ENCODE measurements at regions not wholly inside any gene's neighbourhood (a gene's known extent, or its start where the extent isn't known, plus 50 kb on each side); places are given as distances from the start of the nearest gene placed in this dataset.
"Not testable (repeated sequence)": the region's sequence is repeated elsewhere in the genome, so short reads cannot be mapped to it uniquely, and the experiment has no call there.

GRCh38 chr2:176574484-176575236 lies 305.4 kb downstream of the MTX2 start:
- intact Hi-C loops (cut with DNase I), result no loop called here
- H3K4me3 ChIP-seq, result no peak overlapping the region
- no peaks in the 10 kb centered on the region for H3K4me1 ChIP-seq
- no peak for DNase-seq
- H3K27ac ChIP-seq, result no peak overlapping the region
- no peak for TF ChIP-seq CTCF (IDR thresholded peaks at IDR 0.05)
- H3K9me3 ChIP-seq, result no peaks in the 10 kb centered on the region
- H3K36me3 ChIP-seq, result no peaks in the 10 kb centered on the region
- peaks cover 0 to 21% of the 10 kb centered on the region in 2 donors for H3K27me3 ChIP-seq
- ATAC-seq, result no peak

GRCh38 chr2:176575237-176575744 lies 306.0 kb downstream of the MTX2 start:
- DNase-seq (no peak), ATAC-seq (no peak)
- intact Hi-C loops (cut with DNase I), result no loop called here
- no peak overlapping the region for H3K27ac ChIP-seq
- no peaks in the 10 kb centered on the region for H3K36me3 ChIP-seq
- no peaks in the 10 kb centered on the region for H3K9me3 ChIP-seq
- H3K4me1 ChIP-seq, result no peaks in the 10 kb centered on the region
- peaks cover 0 to 17% of the 10 kb centered on the region in 2 donors for H3K27me3 ChIP-seq
- TF ChIP-seq CTCF (IDR thresholded peaks at IDR 0.05), result no peak
- no peak overlapping the region for H3K4me3 ChIP-seq

- no peak for ATAC-seq
- DNase-seq, result no peak
- H3K36me3 ChIP-seq, result no peaks in the 10 kb centered on the region
- no peak overlapping the region for H3K4me3 ChIP-seq
- H3K27me3 ChIP-seq, result peaks cover 0 to 16% of the 10 kb centered on the region in 2 donors
- H3K9me3 ChIP-seq, result no peaks in the 10 kb centered on the region
- intact Hi-C loops (cut with DNase I), result no loop called here
- no peaks in the 10 kb centered on the region for H3K4me1 ChIP-seq
- no peak for TF ChIP-seq CTCF (IDR thresholded peaks at IDR 0.05)
- H3K27ac ChIP-seq, result no peak overlapping the region
These were observed 307.8 kb downstream of the MTX2 start for GRCh38 chr2:176577054-176577453.

- H3K4me1 ChIP-seq; intact Hi-C loops (cut with DNase I); H3K27ac ChIP-seq; ATAC-seq; H3K4me3 ChIP-seq; H3K9me3 ChIP-seq; H3K36me3 ChIP-seq; H3K27me3 ChIP-seq; DNase-seq: not testable (repeated sequence)
These were observed 309.1 kb downstream of the MTX2 start for GRCh38 chr2:176578292-176578691.

- DNase-seq (no peak), ATAC-seq (no peak)
- Histone ChIP-seq H3K27me3 (peaks cover 0 to 13% of the 10 kb centered on the region in 2 donors), H3K9me3 (no peaks in the 10 kb centered on the region), H3K4me3 (no peak overlapping the region), H3K4me1 (no peaks in the 10 kb centered on the region), H3K27ac (no peak overlapping the region), H3K36me3 (no peaks in the 10 kb centered on the region)
- intact Hi-C loops (cut with DNase I), result no loop called here
- TF ChIP-seq CTCF (IDR thresholded peaks at IDR 0.05), result no peak
These were observed 310.4 kb downstream of the MTX2 start for GRCh38 chr2:176579608-176580007.

All from left lung (tissue), 4 donors.